HCT116 (cell line): ENCODE measurements at regions not wholly inside any gene's neighbourhood (a gene's known extent, or its start where the extent isn't known, plus 50 kb on each side); places are given as distances from the start of the nearest gene placed in this dataset.

Source experiments
- ATAC-seq: fragments of 200-7000 bp; cut with Tn5 transposase; 2 replicates; pipeline ENCODE4 v1.9.1; 2020; ENCODE audit warnings: mild to moderate bottlenecking, moderate library complexity
- BruUV-seq: library from RNA; stranded (reverse); fragments of 400-500 nt; replicated peaks from 2 replicates; lab custom pipeline; 2021; lab: Mats Ljungman, UMichigan
- CTCF ChIA-PET: fragments of 300-600 bp; sonication (Branson Sonifier 250); formaldehyde crosslinking; loops from one replicate; lab custom pipeline; 2021; ENCODE audit warnings: antibody characterized with exemption; lab: Charles Lee
- POLR2A ChIA-PET: fragments of 300-600, 350-600 bp; sonication (Branson Sonifier 250); formaldehyde crosslinking; loops from one replicate; lab custom pipeline; 2021; ENCODE audit warnings: antibody characterized with exemption; lab: Charles Lee
- RAD21 ChIA-PET, 2 experiments: fragments of 300-600 bp; sonication (Branson Sonifier 250); formaldehyde crosslinking; loops; one replicate each; lab custom pipeline; 2023; ENCODE audit warnings: low total read pairs in 2 of 2; ENCODE audit not compliant: uncharacterized antibody in 2 of 2, unreplicated experiment in 2 of 2, low non-redundant PET in 1 of 2; lab: Charles Lee
- DNase-seq: peaks from one replicate; pipeline ENCODE4 v3.0.0-alpha.2; 2010; ENCODE audit warnings: low read depth, low spot score
- H2AFZ ChIP-seq: fragments of 200-600 bp; shearing (Covaris generic), sonication (generic); 2 replicates; pipeline ENCODE4 v1.6.1; 2017; ENCODE audit warnings: low read depth, mixed run types, mixed read lengths, antibody characterized with exemption, low read length; ENCODE audit not compliant: poor library complexity, severe bottlenecking
- H3K27ac ChIP-seq: 2 replicates; pipeline ENCODE4 v1.5.1; 2012; ENCODE audit warnings: low read depth, low read length
- H3K27me3 ChIP-seq: fragments of 200-600 bp; sonication (generic); 2 replicates; pipeline ENCODE4 v1.6.1; 2016; ENCODE audit warnings: mixed run types, low read length, mixed read lengths; ENCODE audit not compliant: insufficient read depth
- H3K36me3 ChIP-seq, 2 experiments: fragments of 200-500 bp in 1 of 2; fragments of 200-600 bp in 1 of 2; sonication (Bioruptor generic) in 1 of 2; sonication (generic) in 1 of 2; 2 replicates each; pipeline versions ENCODE4 v1.5.1 to v1.6.1; 2014 to 2016; ENCODE audit warnings: low read length in 2 of 2, inconsistent platforms in 1 of 2, mixed read lengths in 1 of 2, mixed run types in 1 of 2; ENCODE audit not compliant: insufficient read depth in 2 of 2, control insufficient read depth in 1 of 2
- H3K4me1 ChIP-seq, 2 experiments: fragments of 200-600 bp in 1 of 2; sonication (generic) in 1 of 2; 2 replicates each; pipeline versions ENCODE4 v1.5.1 to v1.6.1; 2012 to 2017; ENCODE audit warnings: low read length in 2 of 2, inconsistent platforms in 1 of 2, mild to moderate bottlenecking in 1 of 2, mixed read lengths in 1 of 2, mixed run types in 1 of 2, moderate library complexity in 1 of 2; ENCODE audit not compliant: insufficient read depth in 2 of 2, control insufficient read depth in 1 of 2
- H3K4me2 ChIP-seq: fragments of 200-600 bp; sonication (generic); 2 replicates; pipeline ENCODE4 v1.6.1; 2017; ENCODE audit warnings: mixed run types, low read length, mixed read lengths
- H3K4me3 ChIP-seq, 2 experiments: fragments of 200-600 bp in 1 of 2; sonication (generic) in 1 of 2; replicated peaks in 1 of 2; 2 replicates each; pipeline ENCODE4 v1.5.1; 2011 to 2016; ENCODE audit warnings: low read length in 2 of 2, control low read depth in 1 of 2, low read depth in 1 of 2, mild to moderate bottlenecking in 1 of 2, mixed read lengths in 1 of 2, mixed run types in 1 of 2
- H3K79me2 ChIP-seq: fragments of 200-600 bp; sonication (generic); 2 replicates; pipeline ENCODE4 v1.6.1; 2017; ENCODE audit warnings: mild to moderate bottlenecking, mixed run types, low read length, moderate library complexity, mixed read lengths; ENCODE audit not compliant: insufficient read depth
- H3K9ac ChIP-seq: fragments of 200-600 bp; sonication (generic); 2 replicates; pipeline ENCODE4 v1.6.1; 2016; ENCODE audit warnings: low read length, mixed read lengths
- H3K9me2 ChIP-seq: fragments of 200-600 bp; sonication (generic), shearing (Covaris generic); 2 replicates; pipeline ENCODE4 v1.6.1; 2017; ENCODE audit warnings: mixed run types, mild to moderate bottlenecking, moderate library complexity; ENCODE audit not compliant: insufficient read depth
- H3K9me3 ChIP-seq, 2 experiments: fragments of 200-500 bp in 1 of 2; fragments of 200-600 bp in 1 of 2; sonication (Bioruptor generic) in 1 of 2; sonication (generic) in 1 of 2; 2 replicates each; pipeline ENCODE4 v1.6.1; 2014 to 2017; ENCODE audit warnings: low read length in 2 of 2, mixed read lengths in 2 of 2, inconsistent platforms in 1 of 2, low read depth in 1 of 2, mild to moderate bottlenecking in 1 of 2, mixed run types in 1 of 2, moderate library complexity in 1 of 2; ENCODE audit not compliant: control insufficient read depth in 1 of 2, insufficient read depth in 1 of 2
- H4K20me1 ChIP-seq: fragments of 200-600 bp; sonication (generic), shearing (Covaris generic); 2 replicates; pipeline ENCODE4 v1.6.1; 2017; ENCODE audit warnings: mixed run types, mild to moderate bottlenecking, moderate library complexity; ENCODE audit not compliant: insufficient read depth
- CBX3 ChIP-seq: IDR thresholded peaks from 2 replicates; pipeline ENCODE4 v1.6.1; 2012; ENCODE audit warnings: low read depth
- CEBPB ChIP-seq: IDR thresholded peaks from 2 replicates; pipeline ENCODE4 v1.6.1; 2012; ENCODE audit warnings: low read depth
- EGR1 ChIP-seq: IDR thresholded peaks from 2 replicates; pipeline ENCODE4 v1.6.1; 2012; ENCODE audit warnings: low read depth
- ELF1 ChIP-seq: IDR thresholded peaks from 2 replicates; pipeline ENCODE4 v1.6.1; 2012; ENCODE audit warnings: low read depth, borderline replicate concordance
- EZH2 ChIP-seq: fragments of 200-600 bp; sonication (generic); IDR thresholded peaks from 2 replicates; pipeline ENCODE4 v1.6.1; 2017; ENCODE audit warnings: antibody characterized with exemption, mixed run types
- FOSL1 ChIP-seq: IDR thresholded peaks from 2 replicates; pipeline ENCODE4 v1.6.1; 2012; ENCODE audit warnings: low read depth
- JUND ChIP-seq: IDR thresholded peaks from 2 replicates; pipeline ENCODE4 v1.6.1; 2012
- POLR2A ChIP-seq: IDR thresholded peaks from 2 replicates; pipeline ENCODE4 v1.7.0; 2011; ENCODE audit warnings: borderline replicate concordance; ENCODE audit not compliant: insufficient read depth, insufficient read length; ENCODE audit errors: extremely low read depth
- POLR2AphosphoS5 ChIP-seq: IDR thresholded peaks from 2 replicates; pipeline ENCODE4 v1.6.1; 2011; ENCODE audit warnings: mild to moderate bottlenecking, low read depth, low read length, moderate library complexity
- RAD21 ChIP-seq: IDR thresholded peaks from 2 replicates; pipeline ENCODE4 v1.6.1; 2012; ENCODE audit warnings: low read depth, mild to moderate bottlenecking
- SP1 ChIP-seq: IDR thresholded peaks from 2 replicates; pipeline ENCODE4 v1.6.1; 2012; ENCODE audit warnings: low read depth
- SRF ChIP-seq: IDR thresholded peaks from 2 replicates; pipeline ENCODE4 v1.6.1; 2012; ENCODE audit warnings: low read depth
- TCF7L2 ChIP-seq: IDR thresholded peaks from 2 replicates; pipeline ENCODE4 v1.7.0; 2011; ENCODE audit warnings: borderline replicate concordance, inconsistent platforms; ENCODE audit not compliant: insufficient read depth, insufficient read length; ENCODE audit errors: extremely low read depth
- YY1 ChIP-seq: IDR thresholded peaks from 2 replicates; pipeline ENCODE4 v1.6.1; 2011; ENCODE audit warnings: low read length, low read depth, moderate library complexity, mild to moderate bottlenecking; ENCODE audit not compliant: insufficient replicate concordance; ENCODE audit errors: extremely low read depth
- ZFX ChIP-seq: fragments of 450-650 bp; IDR thresholded peaks from 2 replicates; pipeline ENCODE4 v1.6.1; 2017
- ZNF274 ChIP-seq: fragments of 200-500 bp; sonication (Bioruptor generic); IDR thresholded peaks from 2 replicates; pipeline ENCODE4 v1.6.1; 2014; ENCODE audit warnings: mild to moderate bottlenecking, low read depth, low read length, inconsistent platforms
- intact Hi-C: fragments of 100-400 bp; cut with micrococcal nuclease; formaldehyde crosslinking; loops from 2 replicates; pipeline ENCODE4 v1.10.0; 2022
- TF ChIP-seq, protein P1 (sequence below): IDR thresholded peaks from 2 replicates; pipeline ENCODE4 v1.6.1; 2011; ENCODE audit warnings: mild to moderate bottlenecking, low read length, moderate library complexity; ENCODE audit not compliant: insufficient replicate concordance; ENCODE audit errors: extremely low read depth
- TF ChIP-seq, protein P2 (sequence below): IDR thresholded peaks from 2 replicates; pipeline ENCODE4 v1.6.1; 2012; ENCODE audit warnings: low read depth
- TF ChIP-seq, protein P3 (sequence below): IDR thresholded peaks from 2 replicates; pipeline ENCODE4 v1.6.1; 2012
- TF ChIP-seq, protein P4 (sequence below), 3 experiments: fragments of 200-600 bp in 1 of 3; sonication (generic) in 1 of 3; IDR thresholded peaks in 2 of 3; conservative IDR thresholded peaks in 1 of 3; 2 replicates each; pipeline ENCODE4 v1.5.1; 2012 to 2017; ENCODE audit warnings: low read depth in 2 of 3, low read length in 2 of 3, antibody characterized with exemption in 1 of 3, borderline replicate concordance in 1 of 3, control low read depth in 1 of 3, mild to moderate bottlenecking in 1 of 3, mixed read lengths in 1 of 3, mixed run types in 1 of 3, moderate library complexity in 1 of 3; ENCODE audit not compliant: insufficient read depth in 1 of 3

DNA sequence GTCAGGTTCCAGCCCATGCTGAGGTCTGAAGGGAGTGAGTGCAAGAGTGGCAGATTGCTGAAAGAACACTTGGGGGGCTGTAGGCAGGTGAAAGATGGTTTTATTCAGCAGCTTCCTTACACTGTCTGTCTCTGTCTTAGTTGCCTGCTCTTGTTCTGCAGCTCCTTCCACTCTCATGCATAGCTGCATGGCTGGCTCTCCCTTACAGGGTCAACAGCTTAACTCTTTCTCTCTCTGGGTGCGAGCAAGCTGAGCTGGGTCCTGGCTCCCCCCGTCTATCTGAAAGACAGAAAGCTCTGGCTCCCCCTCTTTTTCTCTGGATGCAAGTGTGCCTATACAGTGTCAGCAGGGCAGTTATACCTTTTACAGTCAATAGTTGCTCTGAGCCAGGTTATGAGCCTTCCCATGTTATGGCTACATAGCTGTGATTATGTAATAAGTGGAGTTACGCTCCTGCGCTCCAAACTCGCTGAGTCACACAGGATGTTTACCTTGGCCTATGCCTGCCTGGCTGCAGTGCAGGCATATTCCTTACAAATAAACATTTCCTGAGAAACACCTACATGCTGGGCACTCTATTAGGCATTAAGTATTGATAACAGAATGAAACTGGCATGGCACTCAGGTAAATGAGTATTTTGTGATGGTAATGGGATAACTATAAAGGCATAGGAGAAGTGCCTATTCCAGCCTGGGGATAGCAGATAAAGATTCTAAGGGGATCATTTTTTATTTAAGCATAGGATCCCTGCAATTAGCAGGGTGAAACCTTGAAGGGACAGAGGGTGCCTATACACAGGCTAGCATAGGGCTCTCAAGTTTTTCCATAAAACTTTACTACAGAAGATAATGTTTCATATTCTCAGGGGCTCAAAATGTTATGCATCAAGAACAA lies 826.9 kb upstream of the PCDH9 start:
- ChIA-PET RAD21 (no interaction called here), CTCF (no interaction called here), POLR2A (no interaction called here)
- ATAC-seq (no peak), DNase-seq (no peak)
- Histone ChIP-seq H3K36me3 (no peaks in the 10 kb centered on the region), H3K9me2 (no peaks in the 10 kb centered on the region), H3K4me2 (no peak overlapping the region), H2AFZ (no peak overlapping the region), H4K20me1 (no peaks in the 10 kb centered on the region), H3K79me2 (no peaks in the 10 kb centered on the region), H3K4me3 (no peak overlapping the region), H3K4me1 (no peaks in the 10 kb centered on the region), H3K9me3 (peaks cover 0 to 6% of the 10 kb centered on the region in 2 experiments; a peak in 2 of 4 replicates), H3K9ac (no peak overlapping the region), H3K27ac (no peak overlapping the region), H3K27me3 (no peaks in the 10 kb centered on the region)
- intact Hi-C loops, result no loop called here
- TF ChIP-seq TCF7L2 (no peak), CEBPB (no peak), YY1 (no peak), JUND (no peak), POLR2A (no peak), EZH2 (no peak), CBX3 (no peak), EGR1 (no peak), ZFX (no peak), FOSL1 (no peak), ZNF274 (no peak), ELF1 (no peak), SP1 (no peak), POLR2AphosphoS5 (no peak), SRF (no peak), RAD21 (no peak)
- TF ChIP-seq, protein P1, sequence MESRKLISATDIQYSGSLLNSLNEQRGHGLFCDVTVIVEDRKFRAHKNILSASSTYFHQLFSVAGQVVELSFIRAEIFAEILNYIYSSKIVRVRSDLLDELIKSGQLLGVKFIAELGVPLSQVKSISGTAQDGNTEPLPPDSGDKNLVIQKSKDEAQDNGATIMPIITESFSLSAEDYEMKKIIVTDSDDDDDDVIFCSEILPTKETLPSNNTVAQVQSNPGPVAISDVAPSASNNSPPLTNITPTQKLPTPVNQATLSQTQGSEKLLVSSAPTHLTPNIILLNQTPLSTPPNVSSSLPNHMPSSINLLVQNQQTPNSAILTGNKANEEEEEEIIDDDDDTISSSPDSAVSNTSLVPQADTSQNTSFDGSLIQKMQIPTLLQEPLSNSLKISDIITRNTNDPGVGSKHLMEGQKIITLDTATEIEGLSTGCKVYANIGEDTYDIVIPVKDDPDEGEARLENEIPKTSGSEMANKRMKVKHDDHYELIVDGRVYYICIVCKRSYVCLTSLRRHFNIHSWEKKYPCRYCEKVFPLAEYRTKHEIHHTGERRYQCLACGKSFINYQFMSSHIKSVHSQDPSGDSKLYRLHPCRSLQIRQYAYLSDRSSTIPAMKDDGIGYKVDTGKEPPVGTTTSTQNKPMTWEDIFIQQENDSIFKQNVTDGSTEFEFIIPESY, result no peak
- TF ChIP-seq, protein P2, sequence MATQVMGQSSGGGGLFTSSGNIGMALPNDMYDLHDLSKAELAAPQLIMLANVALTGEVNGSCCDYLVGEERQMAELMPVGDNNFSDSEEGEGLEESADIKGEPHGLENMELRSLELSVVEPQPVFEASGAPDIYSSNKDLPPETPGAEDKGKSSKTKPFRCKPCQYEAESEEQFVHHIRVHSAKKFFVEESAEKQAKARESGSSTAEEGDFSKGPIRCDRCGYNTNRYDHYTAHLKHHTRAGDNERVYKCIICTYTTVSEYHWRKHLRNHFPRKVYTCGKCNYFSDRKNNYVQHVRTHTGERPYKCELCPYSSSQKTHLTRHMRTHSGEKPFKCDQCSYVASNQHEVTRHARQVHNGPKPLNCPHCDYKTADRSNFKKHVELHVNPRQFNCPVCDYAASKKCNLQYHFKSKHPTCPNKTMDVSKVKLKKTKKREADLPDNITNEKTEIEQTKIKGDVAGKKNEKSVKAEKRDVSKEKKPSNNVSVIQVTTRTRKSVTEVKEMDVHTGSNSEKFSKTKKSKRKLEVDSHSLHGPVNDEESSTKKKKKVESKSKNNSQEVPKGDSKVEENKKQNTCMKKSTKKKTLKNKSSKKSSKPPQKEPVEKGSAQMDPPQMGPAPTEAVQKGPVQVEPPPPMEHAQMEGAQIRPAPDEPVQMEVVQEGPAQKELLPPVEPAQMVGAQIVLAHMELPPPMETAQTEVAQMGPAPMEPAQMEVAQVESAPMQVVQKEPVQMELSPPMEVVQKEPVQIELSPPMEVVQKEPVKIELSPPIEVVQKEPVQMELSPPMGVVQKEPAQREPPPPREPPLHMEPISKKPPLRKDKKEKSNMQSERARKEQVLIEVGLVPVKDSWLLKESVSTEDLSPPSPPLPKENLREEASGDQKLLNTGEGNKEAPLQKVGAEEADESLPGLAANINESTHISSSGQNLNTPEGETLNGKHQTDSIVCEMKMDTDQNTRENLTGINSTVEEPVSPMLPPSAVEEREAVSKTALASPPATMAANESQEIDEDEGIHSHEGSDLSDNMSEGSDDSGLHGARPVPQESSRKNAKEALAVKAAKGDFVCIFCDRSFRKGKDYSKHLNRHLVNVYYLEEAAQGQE, result no peak
- TF ChIP-seq, protein P3, sequence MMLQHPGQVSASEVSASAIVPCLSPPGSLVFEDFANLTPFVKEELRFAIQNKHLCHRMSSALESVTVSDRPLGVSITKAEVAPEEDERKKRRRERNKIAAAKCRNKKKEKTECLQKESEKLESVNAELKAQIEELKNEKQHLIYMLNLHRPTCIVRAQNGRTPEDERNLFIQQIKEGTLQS, result no peak
- TF ChIP-seq, protein P4, sequence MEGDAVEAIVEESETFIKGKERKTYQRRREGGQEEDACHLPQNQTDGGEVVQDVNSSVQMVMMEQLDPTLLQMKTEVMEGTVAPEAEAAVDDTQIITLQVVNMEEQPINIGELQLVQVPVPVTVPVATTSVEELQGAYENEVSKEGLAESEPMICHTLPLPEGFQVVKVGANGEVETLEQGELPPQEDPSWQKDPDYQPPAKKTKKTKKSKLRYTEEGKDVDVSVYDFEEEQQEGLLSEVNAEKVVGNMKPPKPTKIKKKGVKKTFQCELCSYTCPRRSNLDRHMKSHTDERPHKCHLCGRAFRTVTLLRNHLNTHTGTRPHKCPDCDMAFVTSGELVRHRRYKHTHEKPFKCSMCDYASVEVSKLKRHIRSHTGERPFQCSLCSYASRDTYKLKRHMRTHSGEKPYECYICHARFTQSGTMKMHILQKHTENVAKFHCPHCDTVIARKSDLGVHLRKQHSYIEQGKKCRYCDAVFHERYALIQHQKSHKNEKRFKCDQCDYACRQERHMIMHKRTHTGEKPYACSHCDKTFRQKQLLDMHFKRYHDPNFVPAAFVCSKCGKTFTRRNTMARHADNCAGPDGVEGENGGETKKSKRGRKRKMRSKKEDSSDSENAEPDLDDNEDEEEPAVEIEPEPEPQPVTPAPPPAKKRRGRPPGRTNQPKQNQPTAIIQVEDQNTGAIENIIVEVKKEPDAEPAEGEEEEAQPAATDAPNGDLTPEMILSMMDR (IDR thresholded peaks at IDR 0.05 in 2 of 3, conservative IDR thresholded peaks at IDR 0.05 in 1 of 3; ENCODE audit: borderline replicate concordance in 1 of 3, insufficient read depth in 1 of 3, low read depth in 2 of 3, low read length in 2 of 3), result no peak
- no TSS peak for BruUV-seq
